Panc1 (cell line): ENCODE measurements at regions not wholly inside any gene's neighbourhood (a gene's known extent, or its start where the extent isn't known, plus 50 kb on each side); places are given as distances from the start of the nearest gene placed in this dataset.

Source experiments
- ATAC-seq: fragments of 200-7000 bp; cut with Tn5 transposase; 2 replicates; pipeline ENCODE4 v1.9.1; 2020; ENCODE audit warnings: mild to moderate bottlenecking, moderate library complexity
- BruUV-seq: library from RNA; stranded (reverse); fragments of 400-500 nt; replicated peaks from 2 replicates; lab custom pipeline; 2021; lab: Mats Ljungman, UMichigan
- CTCF ChIA-PET: fragments of 300-600 bp; sonication (Branson Sonifier 250); formaldehyde crosslinking; loops from one replicate; lab custom pipeline; 2022; ENCODE audit warnings: antibody characterized with exemption; lab: Charles Lee
- POLR2A ChIA-PET: fragments of 300-600 bp; sonication (Branson Sonifier 250); formaldehyde crosslinking; loops from one replicate; lab custom pipeline; 2022; ENCODE audit warnings: antibody characterized with exemption; lab: Charles Lee
- DNase-seq: peaks from one replicate; pipeline ENCODE4 v3.0.0-alpha.2; 2010; ENCODE audit warnings: low read depth, low spot score
- H3K27ac ChIP-seq: 2 replicates; pipeline ENCODE4 v1.5.1; 2011; ENCODE audit warnings: mild to moderate bottlenecking, low read length, inconsistent platforms
- H3K27me3 ChIP-seq: fragments of 200-500 bp; sonication (Bioruptor generic); 2 replicates; pipeline ENCODE4 v1.6.0; 2014; ENCODE audit warnings: low read length, inconsistent platforms; ENCODE audit not compliant: control insufficient read depth, insufficient read depth
- H3K36me3 ChIP-seq: fragments of 200-500 bp; sonication (Bioruptor generic); 2 replicates; pipeline ENCODE4 v1.5.1; 2014; ENCODE audit warnings: inconsistent platforms, mild to moderate bottlenecking, low read length, moderate library complexity; ENCODE audit not compliant: control insufficient read depth, insufficient read depth
- H3K4me1 ChIP-seq: 2 replicates; pipeline ENCODE4 v1.5.1; 2011; ENCODE audit warnings: inconsistent platforms, mild to moderate bottlenecking, low read length, moderate library complexity; ENCODE audit not compliant: control insufficient read depth, insufficient read depth
- H3K4me3 ChIP-seq, 2 experiments: 2 replicates each; pipeline ENCODE4 v1.5.1; 2011 to 2012; ENCODE audit warnings: low read depth in 2 of 2, low read length in 2 of 2, mild to moderate bottlenecking in 2 of 2, inconsistent platforms in 1 of 2, moderate library complexity in 1 of 2
- H3K9me3 ChIP-seq: fragments of 200-500 bp; sonication (Bioruptor generic); 2 replicates; pipeline ENCODE4 v1.5.1; 2014; ENCODE audit warnings: low read depth, mild to moderate bottlenecking, inconsistent platforms, low read length, moderate library complexity; ENCODE audit not compliant: control insufficient read depth, insufficient read depth
- POLR2AphosphoS5 ChIP-seq: IDR thresholded peaks from 2 replicates; pipeline ENCODE4 v1.6.1; 2012; ENCODE audit warnings: mild to moderate bottlenecking, low read depth, low read length, moderate library complexity
- SIN3A ChIP-seq: IDR thresholded peaks from 2 replicates; pipeline ENCODE4 v1.6.1; 2012; ENCODE audit warnings: low read depth, mild to moderate bottlenecking, low read length, moderate library complexity, borderline replicate concordance; ENCODE audit not compliant: insufficient read depth
- TCF7L2 ChIP-seq: IDR thresholded peaks from 2 replicates; pipeline ENCODE4 v1.6.1; 2011; ENCODE audit warnings: mild to moderate bottlenecking, low read depth, low read length, inconsistent platforms
- in situ Hi-C: cut with HindIII; loops from 2 replicates; pipeline ENCODE4 v1.10.0; 2016; ENCODE audit warnings: low sequenced_read_pairs, low pct_unique_long_range_greater_than_20kb
- intact Hi-C: fragments of 100-400 bp; cut with micrococcal nuclease; formaldehyde crosslinking; loops from one replicate; pipeline ENCODE4 v1.10.0; 2022; ENCODE audit not compliant: unreplicated experiment
- TF ChIP-seq, protein P1 (sequence below), 2 experiments: IDR thresholded peaks; 2 replicates each; pipeline ENCODE4 v1.6.1; 2011 to 2012; ENCODE audit warnings: low read depth in 2 of 2, control low read depth in 1 of 2, low read length in 1 of 2, mild to moderate bottlenecking in 1 of 2, moderate library complexity in 1 of 2; ENCODE audit not compliant: insufficient read depth in 1 of 2
- TF ChIP-seq, protein P2 (sequence below): fragments of 450-650 bp; IDR thresholded peaks from 2 replicates; pipeline ENCODE4 v1.5.1; 2017; ENCODE audit warnings: mild to moderate bottlenecking

DNA sequence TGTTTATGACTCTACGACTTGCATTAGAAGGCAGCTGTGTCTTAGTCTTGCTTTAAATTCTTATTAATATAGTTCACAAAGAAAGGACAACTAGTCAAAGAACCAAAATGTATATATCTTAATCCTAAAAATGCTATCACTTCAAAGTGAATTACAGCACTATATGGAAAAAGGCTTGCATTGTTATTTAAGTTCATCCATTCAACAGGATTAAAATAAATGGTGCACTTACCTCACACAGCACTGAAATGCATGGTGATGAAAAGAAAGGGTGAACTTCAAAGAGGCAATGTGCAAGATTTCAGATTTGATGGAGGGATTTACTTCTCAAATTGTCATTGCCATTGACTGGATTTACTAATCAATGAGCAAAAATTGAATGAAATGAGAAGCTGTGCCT lies 344.4 kb upstream of the NUDT12 start:
- intact Hi-C loops, result no loop called here
- CTCF ChIA-PET, result no interaction called here
- Histone ChIP-seq H3K27ac (no peak overlapping the region), H3K9me3 (no peaks in the 10 kb centered on the region), H3K4me3 (no peak overlapping the region), H3K27me3 (no peaks in the 10 kb centered on the region), H3K4me1 (no peaks in the 10 kb centered on the region), H3K36me3 (no peaks in the 10 kb centered on the region)
- TF ChIP-seq, protein P1, sequence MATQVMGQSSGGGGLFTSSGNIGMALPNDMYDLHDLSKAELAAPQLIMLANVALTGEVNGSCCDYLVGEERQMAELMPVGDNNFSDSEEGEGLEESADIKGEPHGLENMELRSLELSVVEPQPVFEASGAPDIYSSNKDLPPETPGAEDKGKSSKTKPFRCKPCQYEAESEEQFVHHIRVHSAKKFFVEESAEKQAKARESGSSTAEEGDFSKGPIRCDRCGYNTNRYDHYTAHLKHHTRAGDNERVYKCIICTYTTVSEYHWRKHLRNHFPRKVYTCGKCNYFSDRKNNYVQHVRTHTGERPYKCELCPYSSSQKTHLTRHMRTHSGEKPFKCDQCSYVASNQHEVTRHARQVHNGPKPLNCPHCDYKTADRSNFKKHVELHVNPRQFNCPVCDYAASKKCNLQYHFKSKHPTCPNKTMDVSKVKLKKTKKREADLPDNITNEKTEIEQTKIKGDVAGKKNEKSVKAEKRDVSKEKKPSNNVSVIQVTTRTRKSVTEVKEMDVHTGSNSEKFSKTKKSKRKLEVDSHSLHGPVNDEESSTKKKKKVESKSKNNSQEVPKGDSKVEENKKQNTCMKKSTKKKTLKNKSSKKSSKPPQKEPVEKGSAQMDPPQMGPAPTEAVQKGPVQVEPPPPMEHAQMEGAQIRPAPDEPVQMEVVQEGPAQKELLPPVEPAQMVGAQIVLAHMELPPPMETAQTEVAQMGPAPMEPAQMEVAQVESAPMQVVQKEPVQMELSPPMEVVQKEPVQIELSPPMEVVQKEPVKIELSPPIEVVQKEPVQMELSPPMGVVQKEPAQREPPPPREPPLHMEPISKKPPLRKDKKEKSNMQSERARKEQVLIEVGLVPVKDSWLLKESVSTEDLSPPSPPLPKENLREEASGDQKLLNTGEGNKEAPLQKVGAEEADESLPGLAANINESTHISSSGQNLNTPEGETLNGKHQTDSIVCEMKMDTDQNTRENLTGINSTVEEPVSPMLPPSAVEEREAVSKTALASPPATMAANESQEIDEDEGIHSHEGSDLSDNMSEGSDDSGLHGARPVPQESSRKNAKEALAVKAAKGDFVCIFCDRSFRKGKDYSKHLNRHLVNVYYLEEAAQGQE (IDR thresholded peaks at IDR 0.05; ENCODE audit: insufficient read depth in 1 of 2, low read depth in 2 of 2, low read length in 1 of 2), result no peak
- TF ChIP-seq TCF7L2 (no peak), SIN3A (no peak), POLR2AphosphoS5 (no peak)
- TF ChIP-seq, protein P2, sequence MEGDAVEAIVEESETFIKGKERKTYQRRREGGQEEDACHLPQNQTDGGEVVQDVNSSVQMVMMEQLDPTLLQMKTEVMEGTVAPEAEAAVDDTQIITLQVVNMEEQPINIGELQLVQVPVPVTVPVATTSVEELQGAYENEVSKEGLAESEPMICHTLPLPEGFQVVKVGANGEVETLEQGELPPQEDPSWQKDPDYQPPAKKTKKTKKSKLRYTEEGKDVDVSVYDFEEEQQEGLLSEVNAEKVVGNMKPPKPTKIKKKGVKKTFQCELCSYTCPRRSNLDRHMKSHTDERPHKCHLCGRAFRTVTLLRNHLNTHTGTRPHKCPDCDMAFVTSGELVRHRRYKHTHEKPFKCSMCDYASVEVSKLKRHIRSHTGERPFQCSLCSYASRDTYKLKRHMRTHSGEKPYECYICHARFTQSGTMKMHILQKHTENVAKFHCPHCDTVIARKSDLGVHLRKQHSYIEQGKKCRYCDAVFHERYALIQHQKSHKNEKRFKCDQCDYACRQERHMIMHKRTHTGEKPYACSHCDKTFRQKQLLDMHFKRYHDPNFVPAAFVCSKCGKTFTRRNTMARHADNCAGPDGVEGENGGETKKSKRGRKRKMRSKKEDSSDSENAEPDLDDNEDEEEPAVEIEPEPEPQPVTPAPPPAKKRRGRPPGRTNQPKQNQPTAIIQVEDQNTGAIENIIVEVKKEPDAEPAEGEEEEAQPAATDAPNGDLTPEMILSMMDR, result no peak
- DNase-seq, result no peak
- in situ Hi-C loops, result no loop called here
- no TSS peak for BruUV-seq
- no peak for ATAC-seq
- POLR2A ChIA-PET, result no interaction called here

DNA sequence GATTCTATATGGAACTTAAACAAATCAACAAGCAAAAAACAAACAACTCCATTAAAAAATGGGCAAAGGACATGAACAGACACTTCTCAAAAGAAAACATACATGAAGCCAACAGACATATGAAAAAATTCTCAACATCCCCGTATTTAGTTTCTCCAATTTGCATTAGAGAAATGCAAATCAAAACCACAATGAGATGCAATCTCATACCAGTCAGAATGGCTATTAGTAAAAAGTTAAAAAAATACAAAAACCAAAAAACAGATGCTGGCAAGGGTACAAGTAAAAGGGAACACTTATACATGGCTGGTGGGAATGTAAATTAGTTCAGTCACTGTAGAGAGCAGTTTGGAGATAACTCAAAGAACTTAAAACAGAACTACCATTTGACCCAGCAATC lies 342.1 kb upstream of the NUDT12 start:
- in situ Hi-C loops (no loop called here), intact Hi-C loops (no loop called here)
- no peak overlapping the region for H3K27ac ChIP-seq
- no peaks in the 10 kb centered on the region for H3K27me3 ChIP-seq
- H3K36me3 ChIP-seq, result no peaks in the 10 kb centered on the region
- DNase-seq (no peak), ATAC-seq (no peak)
- no TSS peak for BruUV-seq
- POLR2A ChIA-PET, result no interaction called here
- TF ChIP-seq, protein P2, result no peak
- TF ChIP-seq, protein P1 (IDR thresholded peaks at IDR 0.05; ENCODE audit: insufficient read depth in 1 of 2, low read depth in 2 of 2, low read length in 1 of 2), result no peak
- TF ChIP-seq TCF7L2 (no peak), SIN3A (no peak), POLR2AphosphoS5 (no peak)
- no peaks in the 10 kb centered on the region for H3K9me3 ChIP-seq
- H3K4me3 ChIP-seq, result no peak overlapping the region
- CTCF ChIA-PET, result no interaction called here
- H3K4me1 ChIP-seq, result no peaks in the 10 kb centered on the region
